Heart right ventricle (tissue), 16 donors: ENCODE measurements at regions not wholly inside any gene's neighbourhood (a gene's known extent, or its start where the extent isn't known, plus 50 kb on each side); places are given as distances from the start of the nearest gene placed in this dataset.

Experiments used
- ATAC-seq, 8 donors: fragments of 200-7000 bp; cut with Tn5 transposase; one replicate each; pipeline ENCODE4 v1.9.1; 2020; ENCODE audit warnings: mild to moderate bottlenecking in 8 of 8, moderate library complexity in 8 of 8, moderate number of reproducible peaks in 1 of 8
- DNase-seq, 2 donors: peaks; one replicate each; pipeline ENCODE4 v3.0.0-alpha.2; 2020
- H3K27ac ChIP-seq, 10 donors: fragments of 200-600 bp; sonication (generic) in 2 of 10; one replicate each; pipeline versions ENCODE4 v1.5.0 to v1.8.0; 2020 to 2022; ENCODE audit warnings: mild to moderate bottlenecking in 3 of 10
- H3K27me3 ChIP-seq, 7 donors: fragments of 200-600 bp; one replicate each; pipeline ENCODE4 v1.8.0; 2021 to 2022; ENCODE audit warnings: mild to moderate bottlenecking in 2 of 7
- H3K36me3 ChIP-seq, 9 donors: fragments of 200-600 bp; sonication (generic) in 1 of 9; one replicate each; pipeline versions ENCODE4 v1.5.0 to v1.8.0; 2020 to 2022; ENCODE audit warnings: mild to moderate bottlenecking in 2 of 9
- H3K4me1 ChIP-seq, 9 donors: fragments of 200-600 bp; sonication (generic) in 1 of 9; one replicate each; pipeline versions ENCODE4 v1.5.0 to v1.8.0; 2020 to 2022; ENCODE audit warnings: mild to moderate bottlenecking in 4 of 9
- H3K4me3 ChIP-seq, 10 donors: fragments of 200-600 bp; sonication (generic) in 2 of 10; one replicate each; pipeline versions ENCODE4 v1.5.0 to v1.8.0; 2020 to 2022; ENCODE audit warnings: mild to moderate bottlenecking in 7 of 10, moderate library complexity in 2 of 10
- H3K9me3 ChIP-seq, 11 donors: fragments of 200-600 bp in 10 of 11; sonication (generic) in 2 of 11; one replicate each; pipeline versions ENCODE4 v1.5.0 to v1.8.0; 2013 to 2022; ENCODE audit warnings: mild to moderate bottlenecking in 2 of 11, control low read depth in 1 of 11, moderate library complexity in 1 of 11
- WGBS, 2 donors: extraction: QIAGEN DNeasy Blood & Tissue Kit; methylation state at CpG; one replicate each; pipeline ENCODE4 v1.1.7; 2013; ENCODE audit warnings: inconsistent platforms in 1 of 2; 5-methylcytosine and 5-hydroxymethylcytosine counted together
- intact Hi-C, 10 donors: fragments of 100-400 bp; cut with DNase I; formaldehyde crosslinking; loops; one replicate each; pipeline versions ENCODE4 v1.11.1 to v1.14.2; 2022
- TF ChIP-seq, protein P1 (sequence below), 9 donors: fragments of 200-600 bp; sonication (generic) in 2 of 9; IDR thresholded peaks; one replicate each; pipeline versions ENCODE4 v1.5.0 to v1.8.0; 2021 to 2022; ENCODE audit warnings: antibody characterized with exemption in 9 of 9, mild to moderate bottlenecking in 5 of 9, moderate library complexity in 1 of 9
- donor health status: Arrhythmogenic right ventricular cardiomyopathy.
- donor health status: ischemic (EF 13 %, LVEDD 7.1; RV severe dilation, severe dysfunction).
- donor health status: healthy with polysubstance abuse.
- donor health status: DM: no; HTN: yes; CAD: no.
- donor health status: DM: no; HTN: no; CAD: no.
- donor health status: ischemic (EF 25% LVEDD 6.9; RV normal size, moderate dysfunction).
- donor health status: ischemic (EF 25% LVEDD 5.7; RV mildly dilated, moderate dysfunction).
- donor health status: healthy.
- donor health status: DM: yes; HTN: yes; CAD: no.
- donor health status: Ischemic cardiomyopathy.
- donor health status: ischemic (EF 35%, LVEDD 5.7; RV mildly dilated, moderate dysfunction).
- donor health status: nonischemic (EF 11% LVEDD 7.7; RV severe dilation, severe dysfunction).
- donor health status: DM: yes; HTN: yes; CAD: no.
- donor health status: PGD.
- donor health status: ischemic (EF 29% LVEDD 5.4; RV normal size, mild dysfunction).
- donor health status: nonischemic (EF 23%, LVEDD 6.1; RV moderate dilation, normal function).

DNA sequence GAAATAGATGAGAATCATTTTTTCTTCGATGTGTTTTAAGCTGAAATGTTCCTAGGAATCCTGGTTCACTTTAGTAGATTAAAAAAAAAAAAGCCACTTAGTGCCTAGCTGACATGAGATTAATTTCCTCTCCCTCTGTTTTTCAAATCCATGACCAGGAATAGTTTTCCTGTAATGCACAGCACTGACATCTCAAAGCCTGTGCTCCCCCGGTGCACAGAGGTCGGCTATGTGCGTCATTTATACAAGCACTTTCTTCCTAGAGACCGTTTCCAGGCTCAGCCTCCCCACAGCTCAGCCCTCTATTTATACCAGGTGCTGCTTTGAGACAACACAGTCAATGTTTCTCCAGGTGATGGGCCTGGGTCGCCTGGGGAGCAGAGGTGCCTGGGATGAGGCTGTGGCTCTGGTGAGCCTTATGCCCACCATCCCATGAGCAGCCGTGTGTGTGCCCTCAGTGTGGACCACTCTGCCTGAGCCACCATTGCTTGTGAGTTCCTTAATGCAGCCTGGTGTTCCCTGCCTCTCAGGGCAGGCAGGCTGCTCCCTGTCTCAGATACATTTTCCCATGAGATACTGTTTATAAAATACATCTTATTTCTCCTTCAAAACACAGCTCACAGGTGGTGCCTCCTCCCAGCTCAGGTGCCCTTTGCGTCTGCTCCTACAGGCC, 515.7 kb upstream of the HS6ST1 start:
- Histone ChIP-seq H3K36me3 (no peaks in the 10 kb centered on the region), H3K4me3 (no peak overlapping the region), H3K4me1 (no peaks in the 10 kb centered on the region), H3K27ac (no peak overlapping the region), H3K9me3 (no peaks in the 10 kb centered on the region), H3K27me3 (peaks cover 0 to 8% (median 0%) of the 10 kb centered on the region in 7 donors)
- intact Hi-C loops = no loop called here
- WGBS, 2 donors = 60 to 66% methylated on average over 8 of the region's 8 CpGs
- ATAC-seq = no peak
- DNase-seq = no peak
- TF ChIP-seq, protein P1, sequence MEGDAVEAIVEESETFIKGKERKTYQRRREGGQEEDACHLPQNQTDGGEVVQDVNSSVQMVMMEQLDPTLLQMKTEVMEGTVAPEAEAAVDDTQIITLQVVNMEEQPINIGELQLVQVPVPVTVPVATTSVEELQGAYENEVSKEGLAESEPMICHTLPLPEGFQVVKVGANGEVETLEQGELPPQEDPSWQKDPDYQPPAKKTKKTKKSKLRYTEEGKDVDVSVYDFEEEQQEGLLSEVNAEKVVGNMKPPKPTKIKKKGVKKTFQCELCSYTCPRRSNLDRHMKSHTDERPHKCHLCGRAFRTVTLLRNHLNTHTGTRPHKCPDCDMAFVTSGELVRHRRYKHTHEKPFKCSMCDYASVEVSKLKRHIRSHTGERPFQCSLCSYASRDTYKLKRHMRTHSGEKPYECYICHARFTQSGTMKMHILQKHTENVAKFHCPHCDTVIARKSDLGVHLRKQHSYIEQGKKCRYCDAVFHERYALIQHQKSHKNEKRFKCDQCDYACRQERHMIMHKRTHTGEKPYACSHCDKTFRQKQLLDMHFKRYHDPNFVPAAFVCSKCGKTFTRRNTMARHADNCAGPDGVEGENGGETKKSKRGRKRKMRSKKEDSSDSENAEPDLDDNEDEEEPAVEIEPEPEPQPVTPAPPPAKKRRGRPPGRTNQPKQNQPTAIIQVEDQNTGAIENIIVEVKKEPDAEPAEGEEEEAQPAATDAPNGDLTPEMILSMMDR (IDR thresholded peaks at IDR 0.05) = no peak

DNA sequence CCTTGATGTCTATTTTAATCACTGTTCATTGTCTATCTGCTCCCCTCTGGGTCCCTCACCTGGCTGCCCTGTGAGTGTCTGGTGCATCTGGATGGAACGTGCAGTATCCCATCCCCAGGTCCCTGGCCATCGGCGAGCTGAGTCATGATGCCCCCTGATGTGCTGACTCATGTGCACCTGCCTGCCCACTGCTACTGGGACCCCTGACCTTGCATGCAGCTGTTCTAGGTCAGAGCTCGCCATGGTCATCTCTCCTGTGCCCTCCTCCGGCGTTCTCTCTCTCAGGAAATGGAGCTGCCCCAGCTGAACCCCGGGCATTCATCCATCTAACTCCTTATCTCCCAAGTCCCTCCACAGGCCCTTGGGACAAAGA, 516.2 kb upstream of the HS6ST1 start:
- no peaks in the 10 kb centered on the region for H3K4me1 ChIP-seq
- WGBS, 2 donors = 76 to 85% methylated on average over 7 of the region's 7 CpGs
- H3K27ac ChIP-seq = no peak overlapping the region
- TF ChIP-seq, protein P1 (IDR thresholded peaks at IDR 0.05) = no peak
- no peak for DNase-seq
- ATAC-seq = no peak
- peaks cover 0 to 8% (median 0%) of the 10 kb centered on the region in 7 donors for H3K27me3 ChIP-seq
- intact Hi-C loops = no loop called here
- H3K4me3 ChIP-seq = no peak overlapping the region
- H3K9me3 ChIP-seq = no peaks in the 10 kb centered on the region
- no peaks in the 10 kb centered on the region for H3K36me3 ChIP-seq

DNA sequence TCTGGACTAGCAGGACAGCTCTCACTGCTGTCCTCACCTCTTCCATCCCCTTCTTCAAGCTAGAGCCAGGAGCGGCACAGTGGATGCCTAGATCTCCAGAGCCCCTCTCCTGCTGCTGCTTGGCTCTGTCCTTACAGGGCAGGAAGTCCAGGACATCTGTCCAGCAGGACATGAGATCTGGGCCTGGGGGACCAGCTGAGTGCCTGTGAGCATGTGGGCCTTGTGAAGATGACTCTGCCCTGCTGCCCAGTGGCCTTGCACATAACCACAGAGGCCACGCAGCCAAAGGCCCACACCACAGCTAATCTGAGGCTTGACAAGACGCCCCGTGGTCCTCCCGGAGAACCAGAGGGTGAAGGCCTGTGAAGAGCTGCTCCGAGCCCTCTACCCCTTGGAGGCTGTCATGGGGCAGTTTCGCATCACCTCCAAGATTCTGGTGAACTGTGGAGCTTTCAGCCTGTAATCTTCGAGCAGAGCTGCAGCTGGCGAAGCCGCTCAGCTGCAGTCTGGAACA, 516.7 kb upstream of the HS6ST1 start:
- WGBS, 2 donors = 90 to 97% methylated on average over 10 of the region's 10 CpGs
- Histone ChIP-seq H3K9me3 (no peaks in the 10 kb centered on the region), H3K27me3 (peaks cover 0 to 8% (median 0%) of the 10 kb centered on the region in 7 donors), H3K27ac (no peak overlapping the region), H3K4me1 (no peaks in the 10 kb centered on the region), H3K4me3 (no peak overlapping the region), H3K36me3 (no peaks in the 10 kb centered on the region)
- ATAC-seq = no peak
- TF ChIP-seq, protein P1 (IDR thresholded peaks at IDR 0.05) = no peak
- no peak for DNase-seq
- intact Hi-C loops = no loop called here

DNA sequence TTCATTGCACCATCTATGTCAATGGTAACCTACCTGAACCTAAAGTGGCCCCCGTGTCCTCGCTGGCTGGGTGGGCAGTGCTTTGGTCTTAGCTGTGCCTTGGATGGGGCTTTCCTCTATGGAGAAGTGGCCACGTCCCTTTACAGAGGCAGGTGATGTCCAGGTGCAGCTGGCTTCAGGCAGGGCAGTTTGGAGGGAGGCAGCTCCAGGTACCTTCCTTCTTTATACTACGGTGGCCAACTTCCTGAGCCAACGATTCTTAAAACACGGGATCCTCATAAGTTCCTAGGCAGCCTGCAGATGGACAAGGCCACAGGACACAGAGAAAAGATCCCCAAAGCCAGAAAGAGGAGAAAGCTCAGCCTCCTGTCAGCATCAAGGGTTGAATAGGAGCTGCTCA, 517.3 kb upstream of the HS6ST1 start:
- TF ChIP-seq, protein P1 (IDR thresholded peaks at IDR 0.05) = no peak
- Histone ChIP-seq H3K27me3 (peaks cover 0 to 12% (median 0%) of the 10 kb centered on the region in 7 donors), H3K9me3 (no peaks in the 10 kb centered on the region), H3K4me1 (no peaks in the 10 kb centered on the region), H3K36me3 (no peaks in the 10 kb centered on the region), H3K27ac (no peak overlapping the region), H3K4me3 (no peak overlapping the region)
- WGBS, 2 donors = 96% methylated on average over 6 of the region's 6 CpGs
- peak in 1 of 8 donors; percentile 22 for ATAC-seq
- intact Hi-C loops = no loop called here
- DNase-seq = no peak
